GM06990 (cell line): ENCODE measurements at regions not wholly inside any gene's neighbourhood (a gene's known extent, or its start where the extent isn't known, plus 50 kb on each side); places are given as distances from the start of the nearest gene placed in this dataset.
A peak's percentile ranks its signal among the peaks of the same experiment; 100 is the strongest.
"Not testable (repeated sequence)": the region's sequence is repeated elsewhere in the genome, so short reads cannot be mapped to it uniquely, and the experiment has no call there.

Experiments used
- DNase-seq: peaks from one replicate; pipeline ENCODE4 v3.0.0-alpha.2; 2011; ENCODE audit not compliant: insufficient read length; ENCODE audit errors: extremely low read depth
- H3K27me3 ChIP-seq: replicated peaks from 2 replicates; pipeline ENCODE4 v1.6.0; 2011; ENCODE audit warnings: low read length; ENCODE audit not compliant: control insufficient read depth, insufficient read depth
- H3K36me3 ChIP-seq: 2 replicates; pipeline ENCODE4 v1.5.1; 2011; ENCODE audit warnings: low read length; ENCODE audit not compliant: control insufficient read depth, insufficient read depth
- H3K4me3 ChIP-seq: replicated peaks from 2 replicates; pipeline ENCODE4 v1.5.1; 2011; ENCODE audit warnings: low read depth, mild to moderate bottlenecking, control low read depth, low read length
- TF ChIP-seq, protein P1 (sequence below): IDR thresholded peaks from 2 replicates; pipeline ENCODE4 v1.5.1; 2011; ENCODE audit warnings: low read length, control low read depth, mild to moderate bottlenecking, inconsistent platforms; ENCODE audit not compliant: insufficient read depth, poor library complexity, severe bottlenecking

DNA sequence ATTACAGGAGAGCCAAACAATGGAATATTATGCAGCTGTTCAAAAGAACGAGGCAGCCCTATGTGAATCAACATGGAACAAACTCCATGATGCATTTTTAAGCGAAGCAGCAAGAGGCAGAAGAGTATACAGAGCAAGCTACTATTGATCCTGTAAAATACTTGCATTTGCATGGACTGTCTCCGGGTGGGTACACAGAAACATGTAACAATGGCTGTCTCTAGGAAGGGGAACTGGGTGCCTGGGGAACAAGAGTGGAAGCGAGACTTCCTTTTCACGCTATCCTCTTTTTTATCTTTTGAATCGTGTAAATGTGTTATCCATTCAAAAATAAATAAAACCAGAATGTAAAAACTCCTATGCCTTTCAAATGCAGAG lies 93.3 kb upstream of the SIRPA start:
- H3K36me3 ChIP-seq: no peaks in the 10 kb centered on the region
- TF ChIP-seq, protein P1, sequence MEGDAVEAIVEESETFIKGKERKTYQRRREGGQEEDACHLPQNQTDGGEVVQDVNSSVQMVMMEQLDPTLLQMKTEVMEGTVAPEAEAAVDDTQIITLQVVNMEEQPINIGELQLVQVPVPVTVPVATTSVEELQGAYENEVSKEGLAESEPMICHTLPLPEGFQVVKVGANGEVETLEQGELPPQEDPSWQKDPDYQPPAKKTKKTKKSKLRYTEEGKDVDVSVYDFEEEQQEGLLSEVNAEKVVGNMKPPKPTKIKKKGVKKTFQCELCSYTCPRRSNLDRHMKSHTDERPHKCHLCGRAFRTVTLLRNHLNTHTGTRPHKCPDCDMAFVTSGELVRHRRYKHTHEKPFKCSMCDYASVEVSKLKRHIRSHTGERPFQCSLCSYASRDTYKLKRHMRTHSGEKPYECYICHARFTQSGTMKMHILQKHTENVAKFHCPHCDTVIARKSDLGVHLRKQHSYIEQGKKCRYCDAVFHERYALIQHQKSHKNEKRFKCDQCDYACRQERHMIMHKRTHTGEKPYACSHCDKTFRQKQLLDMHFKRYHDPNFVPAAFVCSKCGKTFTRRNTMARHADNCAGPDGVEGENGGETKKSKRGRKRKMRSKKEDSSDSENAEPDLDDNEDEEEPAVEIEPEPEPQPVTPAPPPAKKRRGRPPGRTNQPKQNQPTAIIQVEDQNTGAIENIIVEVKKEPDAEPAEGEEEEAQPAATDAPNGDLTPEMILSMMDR: no peak
- no peak overlapping the region for H3K4me3 ChIP-seq
- 0 out of 2 replicates have a peak, but pooled peaks cover 1% of the 10 kb centered on the region for H3K27me3 ChIP-seq
- no peak for DNase-seq

DNA sequence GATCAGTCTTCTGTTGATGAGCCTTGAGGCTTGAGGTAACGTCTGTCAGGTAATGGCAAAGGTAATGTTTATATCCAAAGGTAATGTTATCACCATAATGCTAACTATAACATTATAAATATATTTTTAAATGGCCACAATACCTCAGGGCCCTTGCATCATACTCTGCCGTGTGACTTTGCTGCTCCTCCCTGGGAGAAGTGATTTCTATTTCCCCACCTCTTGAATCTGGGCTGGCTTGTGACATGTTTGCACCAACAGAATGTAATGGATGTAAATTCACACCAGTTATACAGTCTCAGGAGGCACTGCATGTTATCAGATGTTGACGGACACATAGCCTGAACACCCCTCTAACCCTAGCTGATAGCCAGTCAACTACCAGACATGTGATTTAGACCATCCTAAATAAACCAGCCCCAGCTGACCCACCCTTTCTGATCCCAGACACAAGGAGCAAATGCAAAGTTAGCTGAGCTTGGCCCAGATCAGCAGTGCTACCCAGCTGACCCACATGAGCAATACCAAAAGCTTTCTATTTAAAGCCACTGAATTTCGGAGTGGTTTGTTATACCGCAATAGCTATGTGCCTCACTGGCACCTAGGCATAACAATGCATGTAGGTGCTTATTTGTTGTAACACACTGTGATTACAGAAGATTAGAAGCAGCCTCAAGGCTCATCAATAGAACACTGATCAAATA lies 93.8 kb upstream of the SIRPA start:
- 0 out of 2 replicates have a peak, but pooled peaks cover 1% of the 10 kb centered on the region for H3K27me3 ChIP-seq
- H3K4me3 ChIP-seq: no peak overlapping the region
- TF ChIP-seq, protein P1: no peak
- H3K36me3 ChIP-seq: no peaks in the 10 kb centered on the region
- DNase-seq: no peak

DNA sequence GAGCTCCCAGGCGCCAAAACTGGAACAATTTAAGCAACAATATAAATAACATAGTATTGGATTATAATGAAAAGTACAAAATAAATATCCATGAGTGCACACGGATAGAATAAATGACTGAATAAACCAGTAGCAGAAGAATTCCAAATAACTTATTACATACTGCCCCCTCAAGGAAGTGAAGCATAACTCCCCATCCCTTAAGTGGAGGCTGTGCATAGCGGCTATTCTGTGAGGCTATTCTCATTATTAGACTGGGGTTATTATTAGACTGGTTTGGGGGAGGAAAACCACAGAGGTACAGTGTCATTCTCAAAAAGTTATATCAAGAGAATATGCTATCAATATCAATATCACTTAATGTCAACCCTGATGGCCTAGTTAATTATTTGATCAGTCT lies 94.4 kb upstream of the SIRPA start:
- no peak overlapping the region for H3K4me3 ChIP-seq
- H3K36me3 ChIP-seq: no peaks in the 10 kb centered on the region
- H3K27me3 ChIP-seq: 0 out of 2 replicates have a peak, but pooled peaks cover 1% of the 10 kb centered on the region
- TF ChIP-seq, protein P1: peak; percentile 35
- no peak for DNase-seq

DNA sequence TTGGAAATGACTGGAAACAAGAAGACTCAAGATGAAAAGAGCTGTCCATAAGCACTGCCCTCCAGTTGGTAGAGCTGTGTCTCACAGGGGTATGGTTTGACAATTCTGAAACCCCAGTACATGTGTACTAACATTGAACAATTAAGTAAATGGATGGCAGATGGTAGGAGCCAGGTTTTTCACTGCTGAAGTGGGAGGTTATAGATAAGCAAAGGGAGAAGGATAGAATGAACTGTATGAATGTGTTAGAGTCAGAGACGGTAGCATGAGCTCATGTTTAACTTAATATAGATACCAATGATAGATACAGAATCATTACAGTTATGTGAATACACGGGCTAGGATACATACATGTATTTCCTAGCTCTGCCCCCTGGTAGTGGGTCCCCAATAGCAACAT lies 95.0 kb upstream of the SIRPA start:
- DNase-seq: no peak
- TF ChIP-seq, protein P1: no peak
- Histone ChIP-seq H3K27me3 (0 out of 2 replicates have a peak, but pooled peaks cover 1% of the 10 kb centered on the region), H3K36me3 (no peaks in the 10 kb centered on the region), H3K4me3 (no peak overlapping the region)

DNA sequence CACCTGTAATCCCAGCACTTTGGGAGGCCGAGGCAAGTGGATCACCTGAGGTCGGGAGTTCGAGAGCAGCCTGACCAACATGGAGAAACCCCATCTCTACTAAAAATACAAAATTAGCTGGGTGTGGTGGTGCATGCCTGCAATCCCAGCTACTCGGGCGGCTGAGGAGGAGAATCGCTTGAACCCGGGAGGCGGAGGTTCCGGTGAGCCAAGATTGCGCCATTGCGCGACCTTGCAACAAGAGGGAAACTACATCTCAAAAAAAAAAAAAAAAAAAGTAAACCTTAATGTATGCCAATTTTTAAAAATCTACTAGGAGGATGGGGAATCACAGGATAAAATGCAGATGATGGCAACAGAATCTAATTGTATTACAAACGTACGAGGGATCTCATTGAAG lies 95.5 kb upstream of the SIRPA start:
- not testable (repeated sequence) for H3K27me3 ChIP-seq, DNase-seq, H3K4me3 ChIP-seq, H3K36me3 ChIP-seq

DNA sequence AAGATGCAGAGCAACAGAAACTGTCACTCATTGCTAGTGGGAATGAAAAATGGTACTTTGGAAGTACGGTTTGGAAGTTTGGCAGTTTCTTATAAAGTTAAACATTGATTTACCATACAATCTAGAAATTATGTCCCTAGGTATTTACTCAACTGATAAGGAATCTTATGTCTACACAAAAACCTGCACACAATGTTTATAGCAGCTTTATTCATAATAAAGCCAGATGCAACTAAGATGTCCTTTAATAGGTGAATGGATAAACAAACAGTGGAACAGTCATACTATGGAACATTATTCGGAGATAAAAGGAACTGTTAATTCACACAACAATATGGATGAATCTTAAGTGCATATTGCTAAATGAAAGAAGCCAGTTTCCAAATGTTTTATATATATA lies 96.2 kb upstream of the SIRPA start:
- H3K27me3 ChIP-seq: no peaks in the 10 kb centered on the region
- H3K36me3 ChIP-seq: no peaks in the 10 kb centered on the region
- no peak overlapping the region for H3K4me3 ChIP-seq
- no peak for DNase-seq
- TF ChIP-seq, protein P1: no peak
